Smooth muscle cell (in vitro differentiated cells): ENCODE measurements at regions not wholly inside any gene's neighbourhood (a gene's known extent, or its start where the extent isn't known, plus 50 kb on each side); places are given as distances from the start of the nearest gene placed in this dataset.
"Not testable (repeated sequence)": the region's sequence is repeated elsewhere in the genome, so short reads cannot be mapped to it uniquely, and the experiment has no call there.

Experiments
- DNase-seq: peaks from one replicate; lab custom pipeline; 2025; ENCODE audit not compliant: unreplicated experiment; lab: John Stamatoyannopoulos, UW
- H2AFZ ChIP-seq: fragments of 200-600 bp; sonication (generic); 2 replicates; pipeline ENCODE4 v1.6.0; 2016; ENCODE audit warnings: antibody characterized with exemption, low read depth, mild to moderate bottlenecking
- H3F3A ChIP-seq: fragments of 200-600 bp; sonication (generic); 2 replicates; pipeline ENCODE4 v1.6.0; 2017; ENCODE audit warnings: antibody characterized with exemption, low read depth
- H3K27ac ChIP-seq: fragments of 200-600 bp; sonication (generic); 2 replicates; pipeline ENCODE4 v1.5.1; 2016; ENCODE audit warnings: low read depth, mild to moderate bottlenecking
- H3K27me3 ChIP-seq: fragments of 200-600 bp; sonication (generic); 2 replicates; pipeline ENCODE4 v1.6.1; 2016; ENCODE audit warnings: low read depth, mild to moderate bottlenecking
- H3K36me3 ChIP-seq: fragments of 200-600 bp; sonication (generic); 2 replicates; pipeline ENCODE4 v1.5.1; 2016; ENCODE audit warnings: low read depth
- H3K4me1 ChIP-seq: fragments of 200-600 bp; sonication (generic); 2 replicates; pipeline ENCODE4 v1.5.1; 2016; ENCODE audit warnings: low read depth
- H3K4me2 ChIP-seq: fragments of 200-600 bp; sonication (generic); 2 replicates; pipeline ENCODE4 v1.6.0; 2016; ENCODE audit warnings: mild to moderate bottlenecking
- H3K4me3 ChIP-seq: fragments of 200-600 bp; sonication (generic); 2 replicates; pipeline ENCODE4 v1.5.1; 2016; ENCODE audit warnings: mild to moderate bottlenecking
- H3K79me2 ChIP-seq: fragments of 200-600 bp; sonication (generic); 2 replicates; pipeline ENCODE4 v1.6.0; 2016; ENCODE audit warnings: low read depth, mild to moderate bottlenecking
- H3K9ac ChIP-seq: fragments of 200-600 bp; sonication (generic); 2 replicates; pipeline ENCODE4 v1.6.0; 2016; ENCODE audit warnings: low read depth
- H3K9me3 ChIP-seq: fragments of 200-600 bp; sonication (generic); replicated peaks from 2 replicates; pipeline ENCODE4 v1.5.1; 2016; ENCODE audit warnings: low read depth
- H4K20me1 ChIP-seq: fragments of 200-600 bp; sonication (generic); 2 replicates; pipeline ENCODE4 v1.6.0; 2016; ENCODE audit warnings: low read depth
- WGBS: methylation state at CpG from one replicate; pipeline ENCODE4 v1.1.7; 2016; ENCODE audit warnings: low lambda C conversion rate; 5-methylcytosine and 5-hydroxymethylcytosine counted together

GRCh38 chr1:149239897-149240508, 136.7 kb upstream of the NBPF9 start:
- not testable (repeated sequence) for DNase-seq, H3K27me3 ChIP-seq, H3K9ac ChIP-seq, H3K4me1 ChIP-seq, H3K4me3 ChIP-seq, H4K20me1 ChIP-seq, H3K9me3 ChIP-seq, H3K36me3 ChIP-seq, H3K27ac ChIP-seq, H3K4me2 ChIP-seq, H3K79me2 ChIP-seq, H2AFZ ChIP-seq, H3F3A ChIP-seq
- WGBS: no CpG with 5 or more reads among the region's 15 CpGs

GRCh38 chr1:149240530-149240929, 137.2 kb upstream of the NBPF9 start:
- WGBS: 62% methylated on average over 5 of the region's 14 CpGs

GRCh38 chr1:149241272-149241671, 137.9 kb upstream of the NBPF9 start:
- H4K20me1 ChIP-seq, H3K4me2 ChIP-seq, H3K27me3 ChIP-seq, H2AFZ ChIP-seq, H3F3A ChIP-seq, H3K27ac ChIP-seq, H3K79me2 ChIP-seq, H3K36me3 ChIP-seq, DNase-seq, H3K4me1 ChIP-seq, H3K9me3 ChIP-seq, H3K9ac ChIP-seq, H3K4me3 ChIP-seq: not testable (repeated sequence)
- no CpG with 5 or more reads among the region's 5 CpGs for WGBS

More at GRCh38 chr1:149240530-149240929, 137.2 kb upstream of the NBPF9 start:
- not testable (repeated sequence) for DNase-seq, H3K9me3 ChIP-seq, H3K4me2 ChIP-seq, H3K4me3 ChIP-seq, H3K27ac ChIP-seq, H3K79me2 ChIP-seq, H3F3A ChIP-seq, H3K36me3 ChIP-seq, H3K9ac ChIP-seq, H3K27me3 ChIP-seq, H3K4me1 ChIP-seq, H4K20me1 ChIP-seq, H2AFZ ChIP-seq

GRCh38 chr1:149243572-149243971, 140.2 kb upstream of the NBPF9 start:
- H3K4me3 ChIP-seq, H3K4me1 ChIP-seq, H4K20me1 ChIP-seq, H3F3A ChIP-seq, H3K27me3 ChIP-seq, H2AFZ ChIP-seq, H3K4me2 ChIP-seq, DNase-seq, H3K79me2 ChIP-seq, H3K36me3 ChIP-seq, H3K27ac ChIP-seq, H3K9me3 ChIP-seq, H3K9ac ChIP-seq: not testable (repeated sequence)
- no CpG with 5 or more reads among the region's 4 CpGs for WGBS

GRCh38 chr1:149244621-149245020, 141.3 kb upstream of the NBPF9 start:
- 80% methylated on average over 2 of the region's 3 CpGs for WGBS
- not testable (repeated sequence) for H3K36me3 ChIP-seq, DNase-seq, H2AFZ ChIP-seq, H3K4me2 ChIP-seq, H3K4me3 ChIP-seq, H3K27ac ChIP-seq, H3K79me2 ChIP-seq, H4K20me1 ChIP-seq, H3K9ac ChIP-seq, H3K4me1 ChIP-seq, H3K9me3 ChIP-seq, H3K27me3 ChIP-seq, H3F3A ChIP-seq

- not testable (repeated sequence) for H3K4me3 ChIP-seq, H3K27ac ChIP-seq, H3K79me2 ChIP-seq, H4K20me1 ChIP-seq, H2AFZ ChIP-seq, H3K4me2 ChIP-seq, H3K36me3 ChIP-seq, H3F3A ChIP-seq, DNase-seq, H3K4me1 ChIP-seq, H3K9me3 ChIP-seq, H3K9ac ChIP-seq, H3K27me3 ChIP-seq
- no CpG with 5 or more reads among the region's 5 CpGs for WGBS
Measured at GRCh38 chr1:149246212-149246611, 142.9 kb upstream of the NBPF9 start.

GRCh38 chr1:149248610-149249009, 145.3 kb upstream of the NBPF9 start:
- H4K20me1 ChIP-seq, H3K27me3 ChIP-seq, DNase-seq, H3K9me3 ChIP-seq, H3K4me1 ChIP-seq, H3F3A ChIP-seq, H2AFZ ChIP-seq, H3K27ac ChIP-seq, H3K4me3 ChIP-seq, H3K36me3 ChIP-seq, H3K4me2 ChIP-seq, H3K9ac ChIP-seq, H3K79me2 ChIP-seq: not testable (repeated sequence)
- WGBS: 100% methylated on average over 1 of the region's 2 CpGs

- not testable (repeated sequence) for H3K4me2 ChIP-seq, H3K9me3 ChIP-seq, H3K27ac ChIP-seq, H3K4me3 ChIP-seq, H3K9ac ChIP-seq, H4K20me1 ChIP-seq, DNase-seq, H3K27me3 ChIP-seq, H2AFZ ChIP-seq, H3K79me2 ChIP-seq, H3K4me1 ChIP-seq, H3F3A ChIP-seq, H3K36me3 ChIP-seq
- 90% methylated on average over 1 of the region's 3 CpGs for WGBS
Measured at GRCh38 chr1:149249850-149250467, 146.6 kb upstream of the NBPF9 start.
